GM12874 (cell line): ENCODE measurements at regions not wholly inside any gene's neighbourhood (a gene's known extent, or its start where the extent isn't known, plus 50 kb on each side); places are given as distances from the start of the nearest gene placed in this dataset.

Source experiments
- TF ChIP-seq, protein P1 (sequence below): IDR thresholded peaks from 2 replicates; pipeline ENCODE4 v1.5.1; 2011; ENCODE audit warnings: low read depth, mild to moderate bottlenecking, control low read depth, low read length, moderate library complexity; ENCODE audit not compliant: insufficient read depth

DNA sequence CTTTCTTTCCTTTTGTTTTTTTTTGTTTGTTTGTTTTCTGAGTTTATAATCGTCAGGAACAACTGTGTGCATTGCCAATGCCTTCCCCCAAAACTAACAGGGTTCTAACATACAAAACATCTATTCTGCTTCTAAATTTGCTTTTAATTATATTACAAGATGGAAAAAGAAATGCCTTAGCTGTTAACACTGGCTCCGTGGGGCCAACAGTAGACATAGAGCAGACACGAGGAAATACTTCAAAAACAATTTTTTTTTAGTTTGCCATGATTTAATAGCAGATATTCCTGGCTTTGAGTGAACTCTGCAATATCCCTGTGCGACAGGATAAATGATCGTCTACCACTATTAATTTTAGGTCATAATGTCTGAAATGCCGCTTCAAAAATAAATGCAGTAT is 153.3 kb upstream of the HNRNPA3 start:
- TF ChIP-seq, protein P1, sequence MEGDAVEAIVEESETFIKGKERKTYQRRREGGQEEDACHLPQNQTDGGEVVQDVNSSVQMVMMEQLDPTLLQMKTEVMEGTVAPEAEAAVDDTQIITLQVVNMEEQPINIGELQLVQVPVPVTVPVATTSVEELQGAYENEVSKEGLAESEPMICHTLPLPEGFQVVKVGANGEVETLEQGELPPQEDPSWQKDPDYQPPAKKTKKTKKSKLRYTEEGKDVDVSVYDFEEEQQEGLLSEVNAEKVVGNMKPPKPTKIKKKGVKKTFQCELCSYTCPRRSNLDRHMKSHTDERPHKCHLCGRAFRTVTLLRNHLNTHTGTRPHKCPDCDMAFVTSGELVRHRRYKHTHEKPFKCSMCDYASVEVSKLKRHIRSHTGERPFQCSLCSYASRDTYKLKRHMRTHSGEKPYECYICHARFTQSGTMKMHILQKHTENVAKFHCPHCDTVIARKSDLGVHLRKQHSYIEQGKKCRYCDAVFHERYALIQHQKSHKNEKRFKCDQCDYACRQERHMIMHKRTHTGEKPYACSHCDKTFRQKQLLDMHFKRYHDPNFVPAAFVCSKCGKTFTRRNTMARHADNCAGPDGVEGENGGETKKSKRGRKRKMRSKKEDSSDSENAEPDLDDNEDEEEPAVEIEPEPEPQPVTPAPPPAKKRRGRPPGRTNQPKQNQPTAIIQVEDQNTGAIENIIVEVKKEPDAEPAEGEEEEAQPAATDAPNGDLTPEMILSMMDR, result no peak

DNA sequence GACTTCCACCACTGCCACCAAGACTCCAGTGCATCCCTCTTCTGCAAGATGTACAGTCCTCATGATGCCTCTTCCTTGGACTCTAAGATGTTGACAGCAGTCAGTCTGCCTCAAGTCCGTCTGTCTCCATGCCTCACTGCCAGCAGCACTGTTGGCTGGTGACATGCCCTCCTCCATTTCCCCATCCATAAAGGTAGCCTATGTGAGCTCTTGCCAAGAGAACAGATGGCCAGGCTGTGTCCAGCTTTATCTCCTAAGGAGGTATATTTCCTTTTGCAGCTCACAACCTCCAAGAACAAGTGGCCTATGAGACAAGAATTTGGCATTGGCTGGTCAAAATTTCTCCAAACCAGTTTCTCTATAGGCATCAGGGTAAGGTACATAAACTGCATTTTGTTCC is 149.3 kb upstream of the HNRNPA3 start:
- TF ChIP-seq, protein P1, result no peak

DNA sequence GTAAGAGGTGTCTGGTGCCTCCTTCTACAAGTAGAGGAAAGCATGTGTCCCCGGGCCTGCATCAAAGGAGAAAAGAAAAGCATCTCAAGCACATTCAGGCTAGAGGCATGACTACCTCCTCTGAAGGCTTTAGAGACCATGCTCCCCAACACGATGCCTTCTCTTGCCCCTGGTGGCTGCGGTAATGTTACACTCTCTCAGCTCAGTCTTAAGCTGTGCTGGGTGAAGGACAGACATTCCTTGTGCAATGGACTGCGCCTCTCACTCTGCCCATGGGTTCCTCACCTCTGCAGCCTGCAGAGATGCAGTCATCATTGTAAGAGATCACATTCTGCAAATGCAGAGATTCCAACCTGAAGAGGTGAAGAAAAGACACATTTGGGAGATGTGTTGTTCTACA is 148.2 kb upstream of the HNRNPA3 start:
- TF ChIP-seq, protein P1, result no peak

DNA sequence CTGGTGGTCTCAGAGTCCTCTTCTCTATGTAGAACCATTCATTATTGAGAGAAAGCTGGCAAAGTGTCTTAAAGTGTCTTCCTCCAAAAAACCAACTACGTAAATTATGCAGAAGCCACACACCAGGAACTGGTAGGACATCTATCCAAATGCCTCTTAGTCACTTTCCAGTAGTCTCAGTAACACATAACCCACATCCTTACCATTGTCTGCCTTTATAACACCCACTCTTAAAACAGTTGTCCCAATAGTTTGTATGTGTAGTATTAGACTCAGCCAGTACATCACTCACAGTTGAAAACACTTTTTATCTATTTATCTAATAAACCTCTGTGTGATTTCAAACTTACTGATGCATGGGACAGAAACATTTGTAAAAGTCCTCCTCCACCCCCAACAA is 143.6 kb upstream of the HNRNPA3 start:
- TF ChIP-seq, protein P1, result no peak

DNA sequence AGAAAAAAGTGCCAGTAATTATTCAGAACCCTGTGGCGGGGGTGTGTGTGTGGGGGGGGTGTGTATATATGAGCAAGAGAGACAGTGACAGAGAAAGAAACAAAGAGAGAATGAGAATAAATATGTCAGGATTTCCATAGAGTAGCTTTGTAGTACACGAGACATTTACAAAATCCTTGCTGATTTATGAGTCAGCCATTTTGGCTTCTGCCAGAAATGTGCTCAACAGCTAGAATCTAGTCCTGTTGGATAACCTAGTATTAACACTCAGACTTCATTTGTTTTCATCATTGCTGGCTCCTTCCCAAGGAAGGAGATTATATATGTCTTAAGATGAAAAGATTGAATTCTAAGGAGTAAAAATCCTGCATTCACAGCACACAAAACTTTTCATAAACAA is 140.5 kb upstream of the HNRNPA3 start:
- TF ChIP-seq, protein P1, result no peak

DNA sequence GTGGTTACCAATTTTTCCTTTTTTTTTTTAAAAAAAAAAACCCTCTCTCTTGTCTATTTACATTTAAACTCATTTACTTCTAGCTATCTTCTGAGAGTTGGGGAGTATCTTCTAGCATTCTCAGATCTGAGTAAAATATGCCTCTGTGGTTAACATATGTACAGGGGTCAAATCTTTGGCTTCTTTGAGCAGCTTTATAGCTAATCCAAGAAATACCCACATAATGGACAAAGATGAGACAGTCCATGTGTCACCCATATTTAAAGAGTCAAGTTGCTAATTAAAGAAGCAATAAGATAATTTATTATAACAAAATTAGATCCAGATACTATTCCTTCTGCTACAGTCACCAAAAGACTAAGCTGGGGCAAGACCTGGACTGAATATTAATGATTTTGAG is 139.0 kb upstream of the HNRNPA3 start:
- TF ChIP-seq, protein P1, result no peak

- TF ChIP-seq, protein P1, result no peak
Measured at GRCh38 chr2:177074099-177074710, 138.4 kb upstream of the HNRNPA3 start.
